OCI-LY1 (cell line): ENCODE measurements at regions not wholly inside any gene's neighbourhood (a gene's known extent, or its start where the extent isn't known, plus 50 kb on each side); places are given as distances from the start of the nearest gene placed in this dataset.

ENCODE experiments used
- H2AFZ ChIP-seq: fragments of 200-600 bp; sonication (generic), shearing (Covaris generic); 2 replicates; pipeline ENCODE4 v1.6.0; 2014; ENCODE audit warnings: antibody characterized with exemption, mild to moderate bottlenecking, low read length
- H3F3A ChIP-seq: fragments of 200-600 bp; sonication (generic), shearing (Covaris generic); 2 replicates; pipeline ENCODE4 v1.6.0; 2014; ENCODE audit warnings: mild to moderate bottlenecking, antibody characterized with exemption, low read length, moderate library complexity; ENCODE audit not compliant: insufficient read depth
- H3K27ac ChIP-seq: fragments of 200-600 bp; sonication (generic); 2 replicates; pipeline ENCODE4 v1.5.1; 2014; ENCODE audit warnings: low read length, mixed run types, mild to moderate bottlenecking, low read depth; ENCODE audit not compliant: poor library complexity, severe bottlenecking
- H3K27me3 ChIP-seq: fragments of 200-600 bp; sonication (generic); 2 replicates; pipeline ENCODE4 v1.6.0; 2014; ENCODE audit warnings: antibody characterized with exemption, mild to moderate bottlenecking, low read length, moderate library complexity; ENCODE audit not compliant: insufficient read depth
- H3K36me3 ChIP-seq: fragments of 200-600 bp; sonication (generic); 2 replicates; pipeline ENCODE4 v1.6.1; 2014; ENCODE audit warnings: mild to moderate bottlenecking, antibody characterized with exemption, low read length, moderate library complexity, mixed read lengths; ENCODE audit not compliant: insufficient read depth
- H3K4me1 ChIP-seq: fragments of 200-600 bp; sonication (generic); 2 replicates; pipeline ENCODE4 v1.5.1; 2014; ENCODE audit warnings: mild to moderate bottlenecking, low read length, moderate library complexity; ENCODE audit not compliant: insufficient read depth, severe bottlenecking
- H3K4me2 ChIP-seq: fragments of 200-600 bp; sonication (generic), shearing (Covaris generic); 2 replicates; pipeline ENCODE4 v1.6.1; 2014; ENCODE audit warnings: low read length
- H3K4me3 ChIP-seq: fragments of 200-600 bp; sonication (generic); 2 replicates; pipeline ENCODE4 v1.5.1; 2014; ENCODE audit warnings: low read length, low read depth, mild to moderate bottlenecking, mixed read lengths; ENCODE audit not compliant: poor library complexity, severe bottlenecking
- H3K79me2 ChIP-seq: fragments of 200-600 bp; shearing (Covaris generic); 2 replicates; pipeline ENCODE4 v1.6.1; 2016; ENCODE audit warnings: mixed run types, low read length, mixed read lengths; ENCODE audit not compliant: insufficient read depth
- H3K9ac ChIP-seq: fragments of 200-600 bp; sonication (generic), shearing (Covaris generic); 2 replicates; pipeline ENCODE4 v1.6.1; 2014; ENCODE audit warnings: mild to moderate bottlenecking, low read length, mixed read lengths
- H3K9me2 ChIP-seq: fragments of 200-600 bp; sonication (generic), shearing (Covaris generic); 2 replicates; pipeline ENCODE4 v1.6.1; 2014; ENCODE audit warnings: low read depth, mild to moderate bottlenecking, low read length, mixed read lengths
- H3K9me3 ChIP-seq: fragments of 200-600 bp; shearing (Covaris generic); 2 replicates; pipeline ENCODE4 v1.6.1; 2014; ENCODE audit warnings: low read length, mixed read lengths
- H4K20me1 ChIP-seq: fragments of 200-600 bp; sonication (generic), shearing (Covaris generic); 2 replicates; pipeline ENCODE4 v1.6.0; 2016; ENCODE audit warnings: mild to moderate bottlenecking, low read length; ENCODE audit not compliant: insufficient read depth
- EZH2 ChIP-seq: fragments of 200-600 bp; sonication (generic), shearing (Covaris generic); IDR thresholded peaks from 2 replicates; pipeline ENCODE4 v1.8.0; 2017; ENCODE audit warnings: borderline replicate concordance, mixed run types, mild to moderate bottlenecking, antibody characterized with exemption, low read length, moderate library complexity, mixed read lengths
- TF ChIP-seq, protein P1 (sequence below): fragments of 200-600 bp; sonication (generic), shearing (Covaris generic); IDR thresholded peaks from 2 replicates; pipeline ENCODE4 v1.5.1; 2017; ENCODE audit warnings: mild to moderate bottlenecking, antibody characterized with exemption, low read length, moderate library complexity, mixed read lengths

DNA sequence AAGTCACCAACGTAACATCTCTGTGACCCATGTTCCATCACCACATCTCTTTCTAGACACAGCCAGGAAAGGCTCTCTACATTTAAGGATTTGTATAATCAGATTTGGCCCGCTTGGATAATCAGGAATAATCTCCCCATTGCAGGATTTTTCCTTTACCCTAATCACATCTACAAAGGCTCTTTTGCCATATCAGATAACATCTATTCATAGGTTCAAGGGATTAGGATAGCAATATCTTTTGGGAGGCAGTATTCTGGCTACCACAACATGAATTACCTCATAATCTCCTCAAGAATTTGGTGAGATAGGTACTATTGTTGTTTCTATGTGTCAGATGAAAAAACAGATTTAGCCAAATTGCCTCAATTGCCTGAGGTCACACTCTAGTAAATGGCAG lies 142.8 kb upstream of the UBASH3B start:
- Histone ChIP-seq H3K79me2 (no peaks in the 10 kb centered on the region), H3K36me3 (no peaks in the 10 kb centered on the region), H3K27me3 (no peaks in the 10 kb centered on the region), H3K27ac (no peak overlapping the region), H3K4me2 (no peak overlapping the region), H4K20me1 (no peaks in the 10 kb centered on the region), H2AFZ (no peak overlapping the region), H3K4me1 (no peaks in the 10 kb centered on the region), H3K4me3 (no peak overlapping the region), H3F3A (no peaks in the 10 kb centered on the region), H3K9ac (no peak overlapping the region), H3K9me3 (no peaks in the 10 kb centered on the region), H3K9me2 (no peaks in the 10 kb centered on the region)
- TF ChIP-seq, protein P1, sequence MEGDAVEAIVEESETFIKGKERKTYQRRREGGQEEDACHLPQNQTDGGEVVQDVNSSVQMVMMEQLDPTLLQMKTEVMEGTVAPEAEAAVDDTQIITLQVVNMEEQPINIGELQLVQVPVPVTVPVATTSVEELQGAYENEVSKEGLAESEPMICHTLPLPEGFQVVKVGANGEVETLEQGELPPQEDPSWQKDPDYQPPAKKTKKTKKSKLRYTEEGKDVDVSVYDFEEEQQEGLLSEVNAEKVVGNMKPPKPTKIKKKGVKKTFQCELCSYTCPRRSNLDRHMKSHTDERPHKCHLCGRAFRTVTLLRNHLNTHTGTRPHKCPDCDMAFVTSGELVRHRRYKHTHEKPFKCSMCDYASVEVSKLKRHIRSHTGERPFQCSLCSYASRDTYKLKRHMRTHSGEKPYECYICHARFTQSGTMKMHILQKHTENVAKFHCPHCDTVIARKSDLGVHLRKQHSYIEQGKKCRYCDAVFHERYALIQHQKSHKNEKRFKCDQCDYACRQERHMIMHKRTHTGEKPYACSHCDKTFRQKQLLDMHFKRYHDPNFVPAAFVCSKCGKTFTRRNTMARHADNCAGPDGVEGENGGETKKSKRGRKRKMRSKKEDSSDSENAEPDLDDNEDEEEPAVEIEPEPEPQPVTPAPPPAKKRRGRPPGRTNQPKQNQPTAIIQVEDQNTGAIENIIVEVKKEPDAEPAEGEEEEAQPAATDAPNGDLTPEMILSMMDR, result no peak
- TF ChIP-seq EZH2, result no peak

DNA sequence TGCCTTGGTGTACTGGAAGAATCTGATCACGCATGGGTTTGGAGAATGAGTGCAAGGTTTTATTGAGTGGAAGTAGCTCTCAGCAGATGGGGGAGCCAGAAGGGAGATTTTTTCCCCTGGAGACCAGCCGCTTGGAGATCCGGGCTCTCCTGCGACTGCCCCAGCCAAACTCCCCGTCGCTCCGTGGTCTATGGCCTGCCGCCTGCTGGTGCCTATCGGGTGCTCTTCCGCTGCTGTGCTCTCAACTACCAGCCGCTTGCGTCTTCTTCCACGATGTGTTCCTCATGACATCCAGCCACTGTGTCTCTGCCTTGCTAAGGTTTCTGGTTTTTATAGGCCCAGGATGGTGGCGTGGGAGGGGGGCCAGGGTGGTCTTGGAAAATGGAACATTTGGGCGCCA lies 145.6 kb upstream of the UBASH3B start:
- Histone ChIP-seq H3K4me3 (no peak overlapping the region), H4K20me1 (no peaks in the 10 kb centered on the region), H3K9ac (no peak overlapping the region), H3K9me2 (no peaks in the 10 kb centered on the region), H3K27ac (no peak overlapping the region), H3K4me1 (no peaks in the 10 kb centered on the region), H2AFZ (no peak overlapping the region), H3F3A (no peaks in the 10 kb centered on the region), H3K36me3 (no peaks in the 10 kb centered on the region), H3K9me3 (no peaks in the 10 kb centered on the region), H3K79me2 (no peaks in the 10 kb centered on the region), H3K27me3 (no peaks in the 10 kb centered on the region), H3K4me2 (no peak overlapping the region)
- TF ChIP-seq, protein P1, result no peak
- TF ChIP-seq EZH2, result no peak

DNA sequence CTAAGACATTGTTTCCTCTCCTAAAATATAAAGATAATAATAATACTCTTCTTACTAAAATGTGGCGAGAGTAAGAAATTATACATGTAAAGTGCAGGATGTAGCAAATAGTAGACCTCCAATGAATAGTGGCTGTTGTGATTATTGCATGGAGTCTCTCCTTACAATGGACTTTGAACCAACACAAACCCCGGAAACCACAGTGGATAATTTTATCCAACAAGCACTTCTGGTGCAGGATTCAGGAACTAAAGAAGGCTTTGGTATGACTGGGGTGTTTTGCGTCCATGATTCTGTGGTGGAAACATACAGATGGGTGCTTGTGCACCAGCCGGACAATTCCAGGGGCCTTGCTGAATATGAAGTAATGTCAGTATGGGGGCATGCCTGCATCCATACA lies 146.4 kb upstream of the UBASH3B start:
- H3K9ac ChIP-seq, result no peak overlapping the region
- H3K79me2 ChIP-seq, result no peaks in the 10 kb centered on the region
- no peak overlapping the region for H3K27ac ChIP-seq
- H2AFZ ChIP-seq, result no peak overlapping the region
- no peaks in the 10 kb centered on the region for H3K9me3 ChIP-seq
- H3K9me2 ChIP-seq, result no peaks in the 10 kb centered on the region
- no peaks in the 10 kb centered on the region for H3K4me1 ChIP-seq
- H3F3A ChIP-seq, result no peaks in the 10 kb centered on the region
- no peaks in the 10 kb centered on the region for H4K20me1 ChIP-seq
- no peak overlapping the region for H3K4me2 ChIP-seq
- no peaks in the 10 kb centered on the region for H3K27me3 ChIP-seq
- H3K36me3 ChIP-seq, result no peaks in the 10 kb centered on the region
- H3K4me3 ChIP-seq, result no peak overlapping the region
- no peak for TF ChIP-seq EZH2
- TF ChIP-seq, protein P1, result no peak
